ENCODE measurements at regions not wholly inside any gene's neighbourhood (a gene's known extent, or its start where the extent isn't known, plus 50 kb on each side); places are given as distances from the start of the nearest gene placed in this dataset.
"Not testable (repeated sequence)": the region's sequence is repeated elsewhere in the genome, so short reads cannot be mapped to it uniquely, and the experiment has no call there.

DNA sequence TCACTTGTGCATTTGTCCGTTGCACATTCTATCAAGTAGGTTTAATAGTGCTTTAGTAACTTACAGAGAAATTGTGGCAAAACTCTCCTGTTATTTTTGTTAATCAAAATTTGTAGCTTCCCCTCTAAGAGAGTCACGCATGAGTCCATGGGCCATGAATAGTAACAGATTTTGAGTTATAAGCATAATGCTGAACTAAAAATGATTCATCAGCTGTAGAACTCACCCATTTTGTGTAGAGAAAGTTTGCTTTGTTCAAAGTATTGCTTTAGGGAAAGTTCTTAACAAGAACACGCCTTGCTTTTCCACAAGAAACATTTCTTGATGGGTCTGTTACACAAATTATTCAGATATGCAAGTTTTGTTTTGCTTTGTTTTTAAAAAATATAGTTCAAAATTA lies 1300.9 kb downstream of the CDH12 start:
- not testable (repeated sequence) for H3K4me3 ChIP-seq (ENCODE audit: low read length in 2 of 2); H3K9me3 ChIP-seq (ENCODE audit: control insufficient read depth in 2 of 2, low read length in 2 of 2); H3K4me1 ChIP-seq (ENCODE audit: control insufficient read depth, insufficient read depth, low read length); H3K9ac ChIP-seq (ENCODE audit: low read length in 2 of 2); H3K27ac ChIP-seq (ENCODE audit: low read length); H3K27me3 ChIP-seq (ENCODE audit: control insufficient read depth in 1 of 2, insufficient read depth in 2 of 2, low read length in 2 of 2); H3K36me3 ChIP-seq (ENCODE audit: control insufficient read depth in 2 of 2, insufficient read depth in 2 of 2, low read length in 2 of 2)

DNA sequence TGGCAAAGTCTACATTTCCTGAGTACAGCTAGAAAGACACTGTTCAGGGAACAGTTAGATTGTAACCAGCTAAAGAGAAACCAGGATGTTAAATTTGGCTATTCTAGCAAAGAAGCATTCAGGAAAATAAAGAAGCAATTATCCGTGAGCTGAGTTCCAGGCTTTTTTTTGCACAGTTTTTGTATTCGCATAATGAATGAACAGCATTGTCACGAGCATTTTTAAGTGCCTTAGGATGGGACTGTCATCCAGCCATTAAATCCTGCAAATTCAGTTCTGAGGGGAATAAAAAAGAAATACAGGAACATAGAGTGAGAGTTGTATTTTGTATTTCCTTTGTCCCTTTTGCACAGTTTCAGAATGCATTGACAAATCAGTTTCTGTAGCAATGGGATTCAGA lies 1302.2 kb downstream of the CDH12 start:
- not testable (repeated sequence) for H3K27ac ChIP-seq (ENCODE audit: low read length); H3K36me3 ChIP-seq (ENCODE audit: control insufficient read depth in 2 of 2, insufficient read depth in 2 of 2, low read length in 2 of 2); H3K4me3 ChIP-seq (ENCODE audit: low read length in 2 of 2); H3K27me3 ChIP-seq (ENCODE audit: control insufficient read depth in 1 of 2, insufficient read depth in 2 of 2, low read length in 2 of 2); H3K9ac ChIP-seq (ENCODE audit: low read length in 2 of 2); H3K9me3 ChIP-seq (ENCODE audit: control insufficient read depth in 2 of 2, low read length in 2 of 2); H3K4me1 ChIP-seq (ENCODE audit: control insufficient read depth, insufficient read depth, low read length)

DNA sequence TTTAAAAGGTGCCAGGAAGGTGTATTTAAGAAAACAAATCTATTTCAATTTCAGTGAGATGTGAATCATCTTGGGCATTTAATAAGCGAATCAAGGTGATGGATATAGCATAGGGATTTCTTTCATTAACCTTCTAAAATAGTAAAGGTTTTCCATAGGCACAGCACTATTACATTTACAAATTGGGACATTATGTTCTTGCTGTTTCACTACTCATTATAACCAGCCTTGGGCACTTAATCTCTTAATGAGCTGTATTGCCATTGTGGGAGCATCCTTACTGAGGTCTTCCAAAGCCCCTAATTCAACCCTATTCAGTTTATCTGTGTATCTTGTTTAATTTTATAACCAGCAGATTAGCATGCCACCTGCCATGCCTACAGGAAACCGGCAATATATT lies 1305.5 kb downstream of the CDH12 start:
- not testable (repeated sequence) for H3K4me3 ChIP-seq (ENCODE audit: low read length in 2 of 2); H3K27me3 ChIP-seq (ENCODE audit: control insufficient read depth in 1 of 2, insufficient read depth in 2 of 2, low read length in 2 of 2); H3K9me3 ChIP-seq (ENCODE audit: control insufficient read depth in 2 of 2, low read length in 2 of 2); H3K36me3 ChIP-seq (ENCODE audit: control insufficient read depth in 2 of 2, insufficient read depth in 2 of 2, low read length in 2 of 2); H3K4me1 ChIP-seq (ENCODE audit: control insufficient read depth, insufficient read depth, low read length); H3K9ac ChIP-seq (ENCODE audit: low read length in 2 of 2); H3K27ac ChIP-seq (ENCODE audit: low read length)

DNA sequence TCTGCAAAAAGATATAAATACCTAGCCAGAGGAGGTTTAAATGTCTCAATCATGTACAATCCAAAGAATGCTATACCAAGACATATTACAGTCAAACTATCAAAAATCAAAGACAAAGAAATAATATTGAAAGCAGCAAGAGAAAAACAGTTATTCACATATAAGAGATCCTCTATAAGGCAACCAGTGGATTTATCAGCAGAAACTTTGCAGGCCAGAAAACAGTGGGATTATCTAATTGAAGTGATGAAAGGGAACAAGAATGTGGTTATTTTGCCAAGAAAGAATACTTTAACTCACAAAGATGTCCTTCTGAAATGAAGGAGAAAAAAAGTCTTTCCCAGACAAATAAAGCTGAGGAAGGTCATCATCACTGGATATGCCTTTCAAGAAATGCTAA lies 1318.0 kb downstream of the CDH12 start:
- not testable (repeated sequence) for H3K36me3 ChIP-seq (ENCODE audit: control insufficient read depth in 2 of 2, insufficient read depth in 2 of 2, low read length in 2 of 2); H3K9me3 ChIP-seq (ENCODE audit: control insufficient read depth in 2 of 2, low read length in 2 of 2); H3K27ac ChIP-seq (ENCODE audit: low read length)

DNA sequence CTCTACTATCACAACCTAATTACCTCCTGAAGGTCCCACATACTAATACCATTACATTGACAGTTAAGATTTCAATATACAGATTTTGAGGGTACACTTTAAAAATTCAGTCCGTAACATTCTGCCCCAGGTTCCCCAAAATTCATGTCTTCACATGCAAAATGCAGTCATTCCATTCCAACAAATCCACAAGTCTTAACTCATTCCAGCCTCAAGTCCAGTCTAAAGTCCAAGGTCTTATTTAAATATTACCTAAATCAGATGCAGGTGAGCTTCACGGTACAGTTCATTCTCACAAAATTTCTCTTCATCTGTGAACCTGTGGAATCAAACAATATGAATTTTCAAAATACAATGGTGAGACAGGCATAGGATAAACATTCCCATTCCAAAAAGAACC lies 1332.0 kb downstream of the CDH12 start:
- H3K27me3 ChIP-seq (ENCODE audit: control insufficient read depth in 1 of 2, insufficient read depth in 2 of 2, low read length in 2 of 2); H3K9me3 ChIP-seq (ENCODE audit: control insufficient read depth in 2 of 2, low read length in 2 of 2); H3K4me1 ChIP-seq (ENCODE audit: control insufficient read depth, insufficient read depth, low read length); H3K4me3 ChIP-seq (ENCODE audit: low read length in 2 of 2); H3K36me3 ChIP-seq (ENCODE audit: control insufficient read depth in 2 of 2, insufficient read depth in 2 of 2, low read length in 2 of 2); H3K9ac ChIP-seq (ENCODE audit: low read length in 2 of 2); H3K27ac ChIP-seq (ENCODE audit: low read length): not testable (repeated sequence)

More for the DNA sequence above, 1318.0 kb downstream of the CDH12 start:
- not testable (repeated sequence) for H3K4me1 ChIP-seq (ENCODE audit: control insufficient read depth, insufficient read depth, low read length); H3K27me3 ChIP-seq (ENCODE audit: control insufficient read depth in 1 of 2, insufficient read depth in 2 of 2, low read length in 2 of 2); H3K4me3 ChIP-seq (ENCODE audit: low read length in 2 of 2); H3K9ac ChIP-seq (ENCODE audit: low read length in 2 of 2)

DNA sequence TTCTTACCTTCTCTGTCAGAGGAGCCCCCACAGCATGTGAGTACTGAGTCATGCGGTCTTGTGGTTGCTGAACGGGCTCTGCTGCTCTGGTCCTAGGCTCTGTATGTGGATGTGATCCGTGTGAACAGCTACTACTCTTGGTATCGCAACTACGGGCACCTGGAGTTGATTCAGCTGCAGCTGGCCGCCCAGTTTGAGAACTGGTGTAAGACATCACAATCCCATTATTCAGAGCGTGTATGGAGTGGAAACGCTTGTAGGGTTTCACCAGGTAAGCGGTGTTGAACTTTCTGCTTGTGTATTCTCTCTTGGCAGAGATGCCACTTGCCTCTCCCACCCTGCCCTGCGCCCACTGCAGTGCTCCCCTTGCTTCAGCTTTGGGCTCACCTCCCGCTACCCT lies 1356.2 kb downstream of the CDH12 start:
- H3K4me1 ChIP-seq (ENCODE audit: control insufficient read depth, insufficient read depth, low read length); H3K9me3 ChIP-seq (ENCODE audit: control insufficient read depth in 2 of 2, low read length in 2 of 2); H3K27ac ChIP-seq (ENCODE audit: low read length); H3K27me3 ChIP-seq (ENCODE audit: control insufficient read depth in 1 of 2, insufficient read depth in 2 of 2, low read length in 2 of 2); H3K9ac ChIP-seq (ENCODE audit: low read length in 2 of 2); H3K36me3 ChIP-seq (ENCODE audit: control insufficient read depth in 2 of 2, insufficient read depth in 2 of 2, low read length in 2 of 2); H3K4me3 ChIP-seq (ENCODE audit: low read length in 2 of 2): not testable (repeated sequence)

DNA sequence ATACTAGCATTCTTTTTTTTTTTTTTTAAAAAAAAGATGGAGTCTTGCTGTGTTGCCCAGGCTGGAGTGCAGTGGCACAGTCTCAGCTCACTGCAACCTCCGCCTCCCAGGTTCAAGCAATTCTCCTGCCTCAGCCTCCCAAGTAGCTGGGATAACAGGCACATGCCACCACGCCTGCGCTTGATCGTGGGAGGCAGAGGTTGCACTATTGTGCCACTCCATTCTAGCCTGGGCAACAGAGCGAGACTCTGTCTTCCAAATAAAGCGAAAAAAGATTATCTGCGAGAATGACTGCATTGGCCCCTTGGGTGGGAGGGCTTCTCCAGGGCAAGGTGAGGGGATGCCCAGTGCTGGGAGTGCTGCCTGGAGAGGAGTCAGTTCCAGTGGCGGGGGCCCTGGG lies 1357.1 kb downstream of the CDH12 start:
- not testable (repeated sequence) for H3K27me3 ChIP-seq (ENCODE audit: control insufficient read depth in 1 of 2, insufficient read depth in 2 of 2, low read length in 2 of 2); H3K4me3 ChIP-seq (ENCODE audit: low read length in 2 of 2); H3K9me3 ChIP-seq (ENCODE audit: control insufficient read depth in 2 of 2, low read length in 2 of 2); H3K36me3 ChIP-seq (ENCODE audit: control insufficient read depth in 2 of 2, insufficient read depth in 2 of 2, low read length in 2 of 2); H3K4me1 ChIP-seq (ENCODE audit: control insufficient read depth, insufficient read depth, low read length); H3K9ac ChIP-seq (ENCODE audit: low read length in 2 of 2); H3K27ac ChIP-seq (ENCODE audit: low read length)

DNA sequence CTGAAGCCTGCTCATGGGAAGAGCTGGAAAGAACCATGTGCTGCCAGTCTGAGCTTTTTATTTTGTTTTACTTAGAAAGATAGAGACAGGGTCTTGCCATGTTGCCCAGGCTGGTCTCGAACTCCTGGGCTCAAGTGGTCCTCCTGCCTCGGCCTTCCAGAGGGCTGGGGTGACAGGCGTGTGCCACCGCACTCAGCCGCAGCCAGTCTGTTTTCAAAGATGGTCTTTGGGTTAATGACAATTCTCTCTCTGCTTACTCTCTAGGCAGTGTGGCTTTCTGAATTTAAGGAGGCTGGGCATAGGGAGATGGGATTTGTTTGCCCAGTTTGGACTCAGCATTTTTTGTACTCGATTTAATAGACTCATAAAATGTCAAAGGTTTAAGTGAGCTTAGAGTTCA lies 1357.9 kb downstream of the CDH12 start:
- H3K27me3 ChIP-seq (ENCODE audit: control insufficient read depth in 1 of 2, insufficient read depth in 2 of 2, low read length in 2 of 2); H3K4me3 ChIP-seq (ENCODE audit: low read length in 2 of 2); H3K9me3 ChIP-seq (ENCODE audit: control insufficient read depth in 2 of 2, low read length in 2 of 2); H3K4me1 ChIP-seq (ENCODE audit: control insufficient read depth, insufficient read depth, low read length); H3K27ac ChIP-seq (ENCODE audit: low read length); H3K36me3 ChIP-seq (ENCODE audit: control insufficient read depth in 2 of 2, insufficient read depth in 2 of 2, low read length in 2 of 2); H3K9ac ChIP-seq (ENCODE audit: low read length in 2 of 2): not testable (repeated sequence)

DNA sequence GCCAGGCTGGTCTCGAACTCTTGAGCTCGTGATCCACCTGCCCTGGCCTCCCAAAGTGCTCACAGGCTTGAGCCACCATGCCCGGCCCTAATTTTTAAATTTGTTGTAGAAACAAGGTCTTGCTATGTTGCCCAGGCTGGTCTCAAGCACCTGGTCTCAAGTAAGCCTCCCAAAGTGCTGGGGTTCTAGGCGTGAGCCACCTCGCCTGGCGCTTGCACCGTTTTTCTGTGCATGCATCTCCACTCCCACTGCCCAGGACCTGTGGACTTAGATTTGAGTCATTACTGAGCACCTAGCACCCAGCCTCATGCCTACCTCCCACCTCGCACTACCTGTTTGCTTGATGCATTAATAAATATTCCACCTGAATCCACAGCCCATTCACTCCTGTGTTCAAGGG lies 1359.1 kb downstream of the CDH12 start:
- not testable (repeated sequence) for H3K27me3 ChIP-seq (ENCODE audit: control insufficient read depth in 1 of 2, insufficient read depth in 2 of 2, low read length in 2 of 2); H3K27ac ChIP-seq (ENCODE audit: low read length); H3K9me3 ChIP-seq (ENCODE audit: control insufficient read depth in 2 of 2, low read length in 2 of 2); H3K4me3 ChIP-seq (ENCODE audit: low read length in 2 of 2); H3K36me3 ChIP-seq (ENCODE audit: control insufficient read depth in 2 of 2, insufficient read depth in 2 of 2, low read length in 2 of 2); H3K9ac ChIP-seq (ENCODE audit: low read length in 2 of 2); H3K4me1 ChIP-seq (ENCODE audit: control insufficient read depth, insufficient read depth, low read length)

DNA sequence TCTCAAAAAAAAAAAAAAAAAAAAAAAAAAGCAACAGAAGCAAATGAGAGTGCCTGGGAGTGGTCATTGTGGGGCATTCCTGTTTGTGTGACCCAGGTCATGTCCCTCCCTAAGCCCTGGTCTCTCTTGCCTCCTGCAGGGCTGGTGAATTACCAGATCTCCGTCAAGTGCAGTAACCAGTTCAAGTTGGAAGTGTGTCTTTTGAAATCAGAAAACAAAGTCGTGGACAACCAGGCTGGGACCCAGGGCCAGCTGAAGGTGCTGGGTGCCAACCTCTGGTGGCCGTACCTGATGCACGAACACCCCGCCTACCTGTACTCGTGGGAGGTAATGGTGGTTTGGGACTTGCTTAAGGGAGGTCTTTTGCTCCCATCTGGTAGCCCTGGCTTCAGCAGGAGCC lies 1362.0 kb downstream of the CDH12 start:
- H3K36me3 ChIP-seq (ENCODE audit: control insufficient read depth in 2 of 2, insufficient read depth in 2 of 2, low read length in 2 of 2); H3K4me3 ChIP-seq (ENCODE audit: low read length in 2 of 2); H3K27ac ChIP-seq (ENCODE audit: low read length); H3K27me3 ChIP-seq (ENCODE audit: control insufficient read depth in 1 of 2, insufficient read depth in 2 of 2, low read length in 2 of 2); H3K9ac ChIP-seq (ENCODE audit: low read length in 2 of 2); H3K9me3 ChIP-seq (ENCODE audit: control insufficient read depth in 2 of 2, low read length in 2 of 2); H3K4me1 ChIP-seq (ENCODE audit: control insufficient read depth, insufficient read depth, low read length): not testable (repeated sequence)

DNA sequence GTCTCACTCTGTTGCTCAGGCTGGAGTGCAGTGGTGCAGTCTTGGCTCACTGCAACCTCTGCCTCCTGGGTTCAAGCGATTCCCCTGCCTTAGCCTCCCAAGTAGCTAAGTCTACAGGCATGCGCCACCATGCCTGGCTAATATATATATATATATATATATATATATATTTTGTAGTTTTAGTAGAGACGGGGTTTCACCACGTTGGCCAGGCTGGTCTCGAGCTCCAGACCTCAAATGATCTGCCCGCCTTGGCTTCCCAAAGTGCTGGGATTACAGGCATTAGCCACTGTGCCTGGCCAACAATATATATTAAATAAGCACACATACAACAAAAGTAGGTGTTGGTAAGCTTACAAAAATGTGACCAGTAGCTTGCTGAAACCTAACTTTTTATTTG lies 1364.3 kb downstream of the CDH12 start:
- H3K27ac ChIP-seq (ENCODE audit: low read length); H3K9ac ChIP-seq (ENCODE audit: low read length in 2 of 2); H3K4me1 ChIP-seq (ENCODE audit: control insufficient read depth, insufficient read depth, low read length); H3K27me3 ChIP-seq (ENCODE audit: control insufficient read depth in 1 of 2, insufficient read depth in 2 of 2, low read length in 2 of 2); H3K36me3 ChIP-seq (ENCODE audit: control insufficient read depth in 2 of 2, insufficient read depth in 2 of 2, low read length in 2 of 2); H3K9me3 ChIP-seq (ENCODE audit: control insufficient read depth in 2 of 2, low read length in 2 of 2); H3K4me3 ChIP-seq (ENCODE audit: low read length in 2 of 2): not testable (repeated sequence)

DNA sequence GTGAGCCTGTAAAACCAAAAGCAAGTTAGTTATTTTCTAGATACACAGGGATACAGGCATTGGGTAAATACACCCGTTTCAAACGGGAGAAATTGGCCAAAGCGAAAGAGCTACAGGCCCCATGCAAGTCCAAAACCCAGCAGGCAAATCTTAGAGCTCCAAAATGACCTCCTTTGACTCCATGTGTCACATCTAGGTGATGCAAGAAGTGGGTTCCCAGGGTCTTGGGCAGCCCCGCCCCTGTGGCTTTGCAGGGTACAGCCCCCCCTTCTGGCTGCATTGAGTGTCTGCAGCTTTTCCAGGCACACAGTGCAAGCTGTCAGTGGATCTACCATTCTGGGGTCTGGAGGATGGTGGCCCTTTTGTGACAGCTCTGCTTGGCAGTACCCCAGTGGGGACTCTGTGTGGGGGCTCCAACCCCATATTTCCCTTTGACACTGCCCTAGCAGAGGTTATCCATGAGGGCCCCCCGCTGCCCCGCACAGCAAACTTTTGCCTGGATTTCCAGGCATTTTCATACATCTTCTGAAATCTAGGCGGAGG lies 1367.6 kb downstream of the CDH12 start:
- H3K4me3 ChIP-seq (ENCODE audit: low read length in 2 of 2); H3K27ac ChIP-seq (ENCODE audit: low read length); H3K36me3 ChIP-seq (ENCODE audit: control insufficient read depth in 2 of 2, insufficient read depth in 2 of 2, low read length in 2 of 2): not testable (repeated sequence)

More for the DNA sequence above, 1367.6 kb downstream of the CDH12 start:
- H3K4me1 ChIP-seq (ENCODE audit: control insufficient read depth, insufficient read depth, low read length); H3K27me3 ChIP-seq (ENCODE audit: control insufficient read depth in 1 of 2, insufficient read depth in 2 of 2, low read length in 2 of 2); H3K9me3 ChIP-seq (ENCODE audit: control insufficient read depth in 2 of 2, low read length in 2 of 2); H3K9ac ChIP-seq (ENCODE audit: low read length in 2 of 2): not testable (repeated sequence)

Data from stomach smooth muscle (tissue), 2 donors.